Urinary bladder (tissue), 3 donors: ENCODE measurements at regions not wholly inside any gene's neighbourhood (a gene's known extent, or its start where the extent isn't known, plus 50 kb on each side); places are given as distances from the start of the nearest gene placed in this dataset.

Experiments used
- DNase-seq: peaks from one replicate; pipeline ENCODE4 v3.0.0-alpha.2; 2015; ENCODE audit errors: extremely low spot score
- H3K27ac ChIP-seq: one replicate; pipeline ENCODE4 v1.5.1; 2013; ENCODE audit warnings: low read depth, mild to moderate bottlenecking, moderate library complexity
- H3K36me3 ChIP-seq: one replicate; pipeline ENCODE4 v1.6.1; 2013; ENCODE audit warnings: mild to moderate bottlenecking, moderate library complexity; ENCODE audit not compliant: insufficient read depth
- H3K4me1 ChIP-seq: one replicate; pipeline ENCODE4 v1.6.1; 2013; ENCODE audit warnings: mild to moderate bottlenecking, moderate library complexity; ENCODE audit not compliant: insufficient read depth
- H3K4me3 ChIP-seq: one replicate; pipeline ENCODE4 v1.5.1; 2013; ENCODE audit warnings: low read depth, low read length
- WGBS: extraction: QIAGEN DNeasy Blood & Tissue Kit; methylation state at CpG from one replicate; pipeline ENCODE4 v1.1.7; 2013; 5-methylcytosine and 5-hydroxymethylcytosine counted together
- donor health status: healthy with polysubstance abuse.
- donor health status: healthy.

DNA sequence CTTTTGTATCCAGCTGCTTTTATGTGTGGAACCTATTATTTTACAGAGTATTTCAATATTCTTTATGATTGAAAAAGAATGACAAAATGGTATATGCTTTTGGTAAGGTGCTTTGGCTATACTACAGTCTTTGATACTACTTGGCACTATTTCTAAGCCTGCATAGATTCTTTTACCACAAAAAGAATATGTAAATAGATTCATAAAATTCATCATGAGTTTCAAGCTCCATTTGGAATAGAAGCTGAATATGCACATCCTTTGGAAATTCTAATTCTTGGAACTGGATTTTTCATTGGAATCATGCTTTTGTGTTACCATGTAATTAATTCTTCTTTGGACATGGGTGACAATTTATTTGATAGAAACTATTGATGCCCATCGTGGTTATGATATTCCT is 60.2 kb upstream of the SYTL5 start:
- no peak overlapping the region for H3K4me3 ChIP-seq
- no peaks in the 10 kb centered on the region for H3K4me1 ChIP-seq
- 93% methylated on average over 1 of the region's 1 CpG for WGBS
- H3K36me3 ChIP-seq, result no peaks in the 10 kb centered on the region
- no peak for DNase-seq
- no peak overlapping the region for H3K27ac ChIP-seq

DNA sequence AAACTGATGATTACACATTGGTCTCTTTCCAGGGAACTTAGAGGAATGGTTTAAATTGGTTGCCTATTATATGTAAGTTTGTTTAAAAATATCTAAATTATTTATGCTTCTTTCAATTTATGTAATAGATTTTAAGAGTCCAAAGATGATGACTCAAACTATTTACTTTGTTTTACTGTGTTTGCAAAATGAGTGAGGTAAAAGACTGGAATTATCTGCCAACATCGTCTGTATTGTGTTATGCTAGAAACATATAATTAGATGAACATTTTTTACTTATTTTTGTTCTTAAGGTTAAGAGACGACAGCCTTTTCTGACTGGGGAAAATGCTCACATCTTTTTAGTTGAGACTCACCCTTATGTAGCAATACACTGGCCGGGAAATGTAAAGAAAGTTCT is 51.1 kb upstream of the SYTL5 start:
- no peak overlapping the region for H3K4me3 ChIP-seq
- H3K4me1 ChIP-seq, result no peaks in the 10 kb centered on the region
- H3K27ac ChIP-seq, result no peak overlapping the region
- H3K36me3 ChIP-seq, result no peaks in the 10 kb centered on the region
- WGBS, result 63% methylated on average over 3 of the region's 3 CpGs
- DNase-seq, result no peak

DNA sequence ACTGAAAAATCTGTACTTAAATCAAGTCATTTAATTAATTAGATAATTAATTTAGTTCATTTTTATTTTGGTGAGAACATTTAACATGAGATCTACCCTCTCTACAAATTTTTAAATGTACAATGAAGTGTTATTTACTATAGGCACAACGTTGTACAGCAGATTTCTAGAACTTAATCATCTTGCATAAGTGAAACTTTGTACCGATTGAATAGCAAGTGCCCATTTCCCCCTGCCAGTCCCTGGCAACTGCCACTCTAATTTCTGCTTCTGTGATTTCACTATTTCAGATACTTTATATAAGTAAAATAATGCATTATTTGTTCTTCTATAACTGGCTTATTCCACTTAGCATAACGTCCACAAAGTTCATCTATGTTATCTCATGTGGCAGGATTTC is 50.1 kb upstream of the SYTL5 start:
- H3K4me1 ChIP-seq, result no peaks in the 10 kb centered on the region
- H3K27ac ChIP-seq, result no peak overlapping the region
- no peak for DNase-seq
- H3K36me3 ChIP-seq, result no peaks in the 10 kb centered on the region
- H3K4me3 ChIP-seq, result no peak overlapping the region
- 81% methylated on average over 3 of the region's 3 CpGs for WGBS
